SH-SY5Y (cell line): ENCODE measurements at regions not wholly inside any gene's neighbourhood (a gene's known extent, or its start where the extent isn't known, plus 50 kb on each side); places are given as distances from the start of the nearest gene placed in this dataset.

Experiments
- GATA2 ChIP-seq: IDR thresholded peaks from 2 replicates; pipeline ENCODE4 v1.6.1; 2011; ENCODE audit warnings: mild to moderate bottlenecking, low read depth, low read length
- GATA3 ChIP-seq: IDR thresholded peaks from 2 replicates; pipeline ENCODE4 v1.6.1; 2011; ENCODE audit warnings: low read depth, mild to moderate bottlenecking, low read length, moderate library complexity

DNA sequence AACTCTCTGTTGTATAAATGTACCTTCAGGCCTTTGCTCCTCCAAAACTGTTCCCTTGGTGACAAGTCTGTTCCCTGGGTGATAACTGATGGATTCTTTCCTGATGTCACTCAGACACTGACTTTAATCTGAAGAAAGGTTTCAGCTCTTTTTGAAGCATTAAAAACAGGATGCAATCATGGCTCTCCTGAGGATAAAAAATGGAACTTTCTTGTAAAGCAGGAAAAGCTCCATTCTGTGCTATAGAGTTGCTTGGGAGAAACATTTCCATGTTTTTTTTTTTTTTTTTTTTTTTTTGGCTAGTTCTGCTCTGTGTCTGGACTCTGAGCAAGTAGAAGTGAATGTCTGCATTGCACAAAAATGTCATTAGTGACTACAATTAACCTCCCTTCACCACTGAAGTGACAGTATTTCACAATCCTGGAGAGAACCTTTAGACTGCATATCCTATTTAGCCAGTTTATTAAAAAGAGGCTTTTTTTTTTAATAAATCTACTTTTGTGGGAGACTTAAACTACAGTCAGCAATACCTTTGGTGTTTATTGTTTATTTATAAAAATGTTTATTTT is 101.7 kb upstream of the PRMT6 start:
- TF ChIP-seq GATA2 (no peak), GATA3 (no peak)
